ENCODE measurements at regions not wholly inside any gene's neighbourhood (a gene's known extent, or its start where the extent isn't known, plus 50 kb on each side); places are given as distances from the start of the nearest gene placed in this dataset.
A peak's percentile ranks its signal among the peaks of the same experiment; 100 is the strongest.
"Not testable (repeated sequence)": the region's sequence is repeated elsewhere in the genome, so short reads cannot be mapped to it uniquely, and the experiment has no call there.

DNA sequence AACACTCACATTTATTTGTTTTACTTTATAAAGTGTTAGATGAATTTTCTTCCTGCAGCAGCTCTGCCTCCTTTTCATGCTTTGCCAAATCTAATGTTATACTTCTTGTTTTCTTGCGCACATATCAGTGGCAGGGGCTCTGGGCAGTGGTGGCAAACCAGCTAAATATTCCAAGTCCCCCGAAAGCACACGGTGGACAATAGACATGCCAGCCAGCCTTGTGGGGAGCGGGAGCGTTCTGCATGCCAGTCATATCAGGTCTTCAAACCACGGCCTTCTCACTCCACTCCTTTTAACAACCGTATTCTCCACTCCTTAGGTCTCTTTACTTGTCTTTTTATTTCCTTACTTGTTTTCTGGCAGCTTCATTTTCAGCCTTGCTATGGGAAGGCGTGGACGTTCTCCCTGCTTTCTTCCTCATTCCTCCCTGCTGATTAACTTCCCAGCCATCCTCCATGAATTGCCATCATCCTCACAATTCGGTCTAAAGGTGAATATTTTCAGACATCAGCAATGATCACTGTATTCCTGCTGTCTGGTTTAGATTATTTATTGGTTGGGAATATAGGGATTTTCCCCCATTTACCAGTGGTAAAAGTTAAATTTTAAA is 77.1 kb upstream of the WASF3 start:
- ATAC-seq = no peak
- DNase-seq (ENCODE audit: missing footprints) = no peak
- intact Hi-C loops (cut with DNase I) = no loop called here

DNA sequence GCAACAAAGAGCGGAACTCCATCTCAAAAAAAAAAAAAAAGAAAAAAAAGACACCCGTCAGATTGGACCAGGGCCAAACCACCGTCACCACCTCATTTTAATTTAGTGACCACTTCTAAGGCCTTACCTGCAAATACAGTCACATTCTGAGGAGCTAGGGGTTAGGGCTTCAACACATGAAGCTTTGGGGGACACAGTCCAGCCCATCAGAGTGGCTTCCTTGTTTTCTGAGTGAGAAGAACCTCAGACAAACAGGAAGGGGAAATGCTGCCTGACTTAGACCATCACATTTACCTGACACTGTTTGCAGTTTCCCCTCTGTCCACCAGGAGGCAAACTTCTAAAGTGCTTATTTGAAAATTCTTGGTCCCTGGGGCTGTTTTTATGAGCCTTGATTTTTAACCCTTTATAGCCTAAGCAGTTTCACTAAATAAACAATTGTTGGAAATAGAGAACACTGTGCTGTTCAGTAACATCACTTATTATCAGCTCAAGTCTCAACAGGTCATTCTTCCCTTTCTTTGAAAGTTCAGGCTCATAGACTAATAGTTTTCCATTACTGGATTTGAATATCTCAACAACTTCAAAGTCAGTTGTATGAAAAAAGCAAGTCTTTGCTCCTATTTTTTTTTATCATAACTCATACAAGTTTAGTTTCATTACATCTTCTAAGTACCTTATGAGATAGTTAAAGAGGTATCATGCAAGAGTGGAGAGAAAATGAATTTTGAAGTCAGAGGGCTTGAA is 74.9 kb upstream of the WASF3 start:
- DNase-seq (ENCODE audit: missing footprints) (no peak), ATAC-seq (no peak)
- intact Hi-C loops (cut with DNase I) = loop anchor here (2.0 kb wide), 1 partner anchor 216 kb away; no protein-coding TSS in a partner anchor

DNA sequence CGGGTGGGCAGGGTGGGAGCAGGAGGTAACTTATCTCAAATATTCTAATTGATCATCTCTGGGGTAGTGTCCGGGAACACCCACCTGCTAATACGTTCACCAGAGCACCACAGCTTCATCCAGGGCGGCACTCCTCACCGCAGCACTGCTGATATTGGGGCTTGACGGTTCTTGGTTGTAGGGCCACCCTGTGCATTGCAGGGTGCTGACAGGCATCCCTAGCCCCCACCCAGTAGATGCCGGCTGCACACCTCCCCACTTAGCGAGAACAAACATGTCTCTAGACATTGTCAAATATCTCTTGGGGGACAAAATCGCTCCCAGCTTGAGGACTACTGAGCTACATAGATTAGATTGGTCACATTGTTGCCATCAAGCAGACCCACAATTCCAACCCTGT is 73.9 kb upstream of the WASF3 start:
- DNase-seq (ENCODE audit: missing footprints) (no peak), ATAC-seq (no peak)
- intact Hi-C loops (cut with DNase I) = loop anchor here (2.0 kb wide), 1 partner anchor 215 kb away; no protein-coding TSS in a partner anchor

DNA sequence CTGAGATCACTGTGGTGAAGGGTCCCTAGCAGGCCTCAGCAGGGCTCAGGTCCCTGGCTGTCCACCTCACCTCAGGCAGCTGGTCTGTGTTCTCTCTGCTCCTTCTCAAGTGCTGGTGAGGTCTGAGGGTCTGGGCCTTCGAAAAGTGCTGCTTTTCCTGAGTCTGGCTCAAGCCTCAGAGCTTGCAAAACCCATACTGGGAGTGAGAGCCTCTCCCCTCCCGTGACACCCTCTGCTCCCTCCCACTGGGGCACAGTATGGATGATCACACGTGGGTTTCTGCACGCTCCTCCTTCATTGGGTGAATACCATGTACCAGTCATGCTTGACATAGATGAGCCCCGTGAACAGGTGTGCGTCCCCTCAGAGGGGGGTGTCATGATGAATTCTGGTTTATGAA is 73.3 kb upstream of the WASF3 start:
- intact Hi-C loops (cut with DNase I) = no loop called here
- no peak for DNase-seq (ENCODE audit: missing footprints)
- ATAC-seq = no peak

DNA sequence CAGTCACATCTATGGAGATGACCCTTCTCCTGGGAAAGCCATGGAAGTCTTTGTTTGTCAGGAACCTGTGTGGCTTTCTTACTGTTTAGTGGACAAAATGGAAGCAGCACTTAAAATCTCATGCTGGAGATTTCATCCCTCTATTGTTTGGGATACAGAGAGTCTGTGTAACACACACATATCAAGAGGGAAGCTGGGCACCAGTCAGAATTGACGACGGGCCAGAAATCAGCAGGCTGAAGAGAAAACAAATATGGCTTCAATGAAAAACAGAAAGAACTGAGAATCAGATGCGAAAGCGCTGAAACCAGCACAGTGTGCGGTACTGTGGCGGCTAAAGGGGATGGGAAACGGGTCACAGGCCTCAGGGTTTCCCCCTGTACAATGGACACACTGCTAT is 72.2 kb upstream of the WASF3 start:
- DNase-seq (ENCODE audit: missing footprints) (no peak), ATAC-seq (no peak)
- intact Hi-C loops (cut with DNase I) = no loop called here

DNA sequence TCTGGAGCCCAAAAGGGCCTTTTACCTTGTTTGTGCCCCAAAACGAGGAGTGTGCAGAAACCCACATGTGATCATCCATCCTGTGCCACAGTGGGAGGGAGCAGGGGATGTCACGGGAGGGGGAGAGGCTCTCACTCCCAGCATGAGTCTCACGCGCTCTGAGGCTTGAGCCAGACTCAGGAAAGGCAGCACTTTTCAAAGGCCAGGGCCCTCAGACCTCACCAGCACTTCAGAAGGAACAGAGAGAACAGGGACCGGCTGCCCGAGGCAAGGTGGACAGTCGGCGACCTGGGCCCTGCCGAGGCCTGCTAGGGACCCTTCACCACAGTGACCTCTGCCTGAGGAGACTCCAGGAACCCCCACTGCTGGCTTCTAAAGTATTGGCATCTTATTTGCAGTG is 71.7 kb upstream of the WASF3 start:
- DNase-seq (ENCODE audit: missing footprints) = no peak
- ATAC-seq = no peak
- intact Hi-C loops (cut with DNase I) = no loop called here

DNA sequence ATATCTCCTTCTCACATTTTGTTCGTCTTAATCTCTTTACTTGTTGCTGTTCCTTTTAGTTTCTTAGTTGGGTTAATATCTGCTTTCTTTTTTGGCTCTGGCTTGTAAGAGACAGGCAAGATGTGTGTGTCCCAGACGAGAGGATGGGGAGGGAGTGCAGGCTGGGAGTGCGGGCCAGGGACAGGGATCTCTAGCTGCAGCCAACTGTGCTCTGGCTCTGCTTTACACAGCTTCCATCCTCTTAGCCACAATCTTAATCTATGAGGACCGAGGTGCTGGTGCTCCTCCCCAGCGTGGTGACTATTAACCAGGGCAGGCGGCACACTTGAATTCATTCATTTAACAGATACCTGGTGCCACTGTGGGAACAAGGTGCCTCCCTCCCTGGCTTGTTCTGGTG is 70.9 kb upstream of the WASF3 start:
- no peak for DNase-seq (ENCODE audit: missing footprints)
- intact Hi-C loops (cut with DNase I) = no loop called here
- ATAC-seq = peak; percentile 95

DNA sequence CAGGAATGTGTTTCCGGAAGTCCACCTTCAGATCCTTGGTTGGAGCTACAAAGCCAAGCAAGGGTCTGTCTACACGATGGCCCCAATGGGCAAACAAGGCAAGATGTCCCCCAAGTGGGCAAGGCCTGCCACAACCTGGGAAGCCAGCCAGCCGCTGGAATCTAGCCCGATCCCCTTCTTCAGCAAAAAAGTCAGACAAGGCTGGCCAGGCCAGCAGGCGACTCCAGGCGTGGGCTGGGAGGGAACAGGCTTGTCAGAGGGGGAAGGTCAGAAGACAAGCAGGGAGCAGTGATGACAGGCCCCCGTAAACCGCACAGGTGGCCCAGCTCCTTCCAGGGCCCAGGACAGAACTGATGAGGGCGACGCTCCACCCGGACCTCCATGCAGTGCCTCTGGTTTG is 69.7 kb upstream of the WASF3 start:
- intact Hi-C loops (cut with DNase I) = no loop called here
- ATAC-seq = no peak
- DNase-seq (ENCODE audit: missing footprints) = no peak

DNA sequence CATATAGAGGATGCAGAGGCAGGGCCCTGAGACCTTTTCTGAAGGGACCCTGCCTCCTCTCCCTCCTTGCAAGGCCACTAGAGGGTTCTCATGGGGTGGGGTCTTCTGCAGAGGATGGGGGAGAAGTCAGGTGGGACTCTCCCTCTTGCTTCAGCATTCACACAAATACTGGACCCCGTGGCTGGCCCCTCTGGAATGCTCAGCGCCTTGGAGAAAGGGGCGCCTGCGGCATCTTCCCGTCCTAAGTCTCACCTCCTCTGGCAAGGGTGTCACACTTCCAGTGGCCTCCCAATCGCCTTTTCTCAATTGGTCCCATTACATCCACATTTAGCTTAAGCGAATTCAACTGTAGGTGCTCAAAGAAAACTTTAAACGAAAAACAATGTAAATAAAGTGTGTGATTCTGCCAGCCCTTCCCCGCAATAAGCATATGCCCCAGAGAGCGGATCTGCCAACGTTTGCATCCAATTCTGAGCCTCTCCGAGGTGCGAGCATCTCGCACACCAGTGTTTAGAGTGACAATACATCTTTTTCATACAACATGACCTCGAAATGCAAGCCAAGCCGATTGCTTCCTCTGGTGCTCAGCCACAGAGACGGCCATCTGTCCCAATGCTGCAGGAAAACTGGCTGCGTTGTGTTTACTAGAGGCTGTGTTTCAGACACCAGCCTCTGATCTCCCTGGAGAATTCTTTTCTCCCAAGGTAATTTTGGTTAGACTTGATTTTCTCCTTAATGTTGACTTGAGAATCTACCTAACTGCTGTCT is 69.1 kb upstream of the WASF3 start:
- DNase-seq (ENCODE audit: missing footprints) (no peak), ATAC-seq (no peak)
- intact Hi-C loops (cut with DNase I) = no loop called here

DNA sequence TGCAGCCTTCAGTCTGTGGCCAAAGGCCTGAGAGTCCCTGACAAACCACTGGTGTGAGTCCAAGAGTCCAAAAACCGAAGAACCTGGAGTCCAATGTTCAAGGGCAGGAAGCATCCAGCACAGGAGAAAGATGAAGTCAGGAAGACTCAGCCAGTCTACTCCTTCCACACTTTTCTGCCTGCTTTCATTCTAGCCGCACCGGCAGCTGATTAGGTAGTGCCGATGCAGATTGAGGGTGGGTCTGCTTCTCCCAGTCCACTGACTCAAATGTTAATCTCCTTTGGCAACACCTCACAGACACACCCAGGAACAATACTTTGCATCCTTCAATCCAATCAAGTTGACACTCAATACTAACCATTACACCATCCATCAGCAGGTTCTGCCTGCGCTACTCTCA is 65.2 kb upstream of the WASF3 start:
- intact Hi-C loops (cut with DNase I); DNase-seq (ENCODE audit: missing footprints); ATAC-seq: not testable (repeated sequence)

DNA sequence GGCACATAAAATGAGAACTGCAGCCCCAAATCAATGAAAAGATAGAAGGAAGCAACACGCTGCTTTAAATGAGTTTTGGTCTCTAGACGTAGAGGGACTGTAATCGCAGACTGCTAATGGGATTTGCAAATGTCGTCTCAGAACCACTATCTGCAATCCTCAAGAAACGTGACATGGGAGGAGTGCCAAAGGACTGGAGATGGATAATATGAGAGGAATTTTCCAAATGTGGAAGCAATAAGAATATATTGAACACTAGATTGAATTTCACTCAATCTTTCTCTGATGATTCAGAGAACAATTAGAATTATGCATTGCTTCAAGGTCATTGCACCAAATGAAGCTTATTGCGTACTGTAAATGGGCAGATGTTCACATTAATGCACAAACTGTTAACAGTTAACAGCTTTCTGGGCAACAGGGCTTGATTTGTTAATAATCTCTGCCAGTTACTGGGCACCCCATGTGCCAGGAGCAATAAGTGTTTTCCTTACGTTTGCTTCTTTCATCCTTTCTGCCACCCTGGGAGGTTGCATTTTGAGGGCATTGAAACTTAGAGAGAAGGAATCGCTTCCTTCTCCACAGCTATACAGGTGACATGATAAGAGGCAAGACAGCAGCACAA is 62.8 kb upstream of the WASF3 start:
- intact Hi-C loops (cut with DNase I) = no loop called here
- DNase-seq (ENCODE audit: missing footprints) = no peak
- no peak for ATAC-seq

DNA sequence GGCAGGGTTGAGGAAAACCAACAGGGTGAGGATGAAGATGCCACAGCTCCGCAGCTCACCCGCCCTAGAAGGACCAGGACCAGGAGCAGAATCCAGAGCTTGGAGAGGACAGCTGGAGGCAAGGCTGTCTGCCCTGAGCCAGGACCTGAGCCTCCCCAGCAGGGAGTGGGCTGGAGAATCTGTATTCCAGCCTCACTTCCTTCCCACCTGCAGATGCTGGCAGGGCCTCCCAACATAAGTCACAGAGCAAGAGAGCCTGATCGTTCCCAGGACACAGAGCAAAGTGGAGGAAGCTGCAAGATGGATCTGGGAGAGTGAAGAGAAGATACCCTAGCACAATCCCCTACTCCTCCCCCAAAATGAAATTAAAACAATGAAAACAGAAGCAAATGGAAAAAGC is 61.7 kb upstream of the WASF3 start:
- ATAC-seq (no peak), DNase-seq (ENCODE audit: missing footprints) (no peak)
- intact Hi-C loops (cut with DNase I) = loop anchor here (1.0 kb wide), 1 partner anchor 311 kb away; no protein-coding TSS in a partner anchor

DNA sequence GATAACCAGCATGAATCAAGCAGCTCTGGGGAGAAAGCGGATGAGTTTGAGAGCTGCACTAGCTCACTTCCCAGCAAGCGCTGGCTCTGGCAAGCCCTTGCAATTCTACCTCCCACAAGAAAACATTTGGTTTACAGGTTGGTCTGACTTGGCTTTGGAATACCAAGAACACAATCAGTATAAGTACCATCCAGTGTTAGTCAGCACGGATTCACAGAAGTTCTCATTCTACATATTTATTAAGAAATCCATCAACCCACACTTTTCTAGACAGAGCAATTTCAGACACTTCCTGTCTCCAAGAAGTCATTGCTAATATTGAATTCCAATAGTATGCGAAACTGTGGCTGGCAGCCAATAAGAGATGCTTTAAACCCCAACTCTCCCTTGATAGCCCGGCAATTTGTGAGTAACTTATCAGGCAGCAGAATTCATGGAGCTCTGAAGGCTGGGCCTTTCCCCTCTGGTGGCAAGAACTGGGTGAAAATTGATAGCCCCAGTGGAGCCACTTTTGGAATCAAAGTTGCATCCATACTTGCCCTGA is 59.4 kb upstream of the WASF3 start:
- no peak for DNase-seq (ENCODE audit: missing footprints)
- no peak for ATAC-seq
- intact Hi-C loops (cut with DNase I) = no loop called here

DNA sequence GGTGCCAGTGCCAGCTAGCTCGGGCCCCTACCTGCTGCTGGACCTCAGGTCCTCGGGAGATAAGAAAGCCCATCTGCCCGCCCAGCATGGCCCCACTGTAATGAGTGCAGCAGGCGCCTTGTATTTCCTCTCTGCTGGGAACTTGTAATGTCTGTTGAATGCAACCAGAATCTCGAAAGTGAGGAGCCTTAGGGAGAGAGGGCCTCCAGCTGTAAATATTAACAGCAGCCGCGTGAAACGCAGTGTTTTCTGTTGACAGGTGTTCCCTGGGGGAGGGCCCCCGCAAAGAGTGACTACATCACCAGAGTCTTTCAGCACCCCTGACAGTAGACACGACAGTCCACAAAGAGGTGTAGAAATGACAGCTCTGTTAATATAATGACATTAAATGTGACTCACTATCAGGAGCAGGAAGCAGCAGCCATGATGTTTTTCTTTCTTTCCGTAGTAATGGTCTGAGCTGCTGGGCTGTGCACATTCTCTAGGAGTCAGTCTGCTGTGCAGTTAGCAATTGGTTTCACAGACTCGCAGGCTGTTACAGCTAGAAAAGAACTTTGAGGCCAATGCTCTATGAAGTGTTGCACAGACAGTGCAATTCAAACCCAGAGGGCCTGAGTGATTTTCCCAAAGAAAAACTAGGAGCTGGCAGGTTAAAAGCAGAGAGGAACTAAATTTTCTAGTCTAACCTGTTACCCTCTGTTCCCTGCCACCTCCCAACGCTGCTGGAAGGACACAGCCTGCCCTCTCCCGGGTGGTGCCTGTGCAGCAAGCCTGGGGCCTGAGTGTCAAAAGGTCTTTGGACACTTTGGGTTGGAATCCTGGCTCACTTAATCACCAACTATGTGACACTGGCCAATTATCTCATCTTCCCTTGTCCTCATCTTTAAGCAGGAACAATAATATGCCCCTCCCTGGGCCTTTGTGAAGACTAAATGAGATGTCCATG is 58.6 kb upstream of the WASF3 start:
- DNase-seq (ENCODE audit: missing footprints) = no peak
- intact Hi-C loops (cut with DNase I) = no loop called here
- peak; percentile 32 for ATAC-seq

DNA sequence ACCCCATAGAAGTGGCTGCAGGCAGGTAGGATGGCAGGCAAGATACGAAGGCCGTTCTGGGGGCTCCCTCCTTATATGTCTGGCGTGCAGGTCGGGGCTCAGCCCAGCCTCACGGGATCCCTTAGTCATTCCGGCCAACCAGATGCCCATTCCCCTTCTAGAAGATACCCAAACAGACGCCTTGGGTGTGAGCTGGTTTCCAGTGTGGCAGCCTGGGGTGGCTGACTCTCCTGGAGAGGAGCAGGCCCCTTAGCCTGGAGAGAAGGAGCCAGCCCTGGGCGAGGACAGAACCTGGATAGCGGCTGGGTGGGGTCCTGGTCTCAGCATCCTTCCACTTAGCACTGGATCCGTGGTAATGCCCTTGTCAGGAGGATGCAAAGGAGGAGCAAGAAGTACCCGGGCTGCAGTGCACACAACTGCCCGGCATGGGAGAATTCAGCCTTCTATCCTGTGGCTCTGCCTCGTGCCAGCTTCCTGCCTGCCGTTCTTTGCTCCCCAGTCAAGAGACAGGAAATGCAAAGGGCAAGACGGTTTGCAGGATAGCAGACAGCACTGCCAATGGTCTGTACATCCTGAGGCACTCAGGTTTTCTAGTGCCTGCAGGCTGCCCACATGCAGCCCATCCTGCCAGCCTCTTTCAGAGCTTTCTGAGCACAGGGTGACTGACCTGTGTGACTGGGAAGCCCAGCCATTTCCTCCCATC is 56.7 kb upstream of the WASF3 start:
- ATAC-seq (no peak), DNase-seq (ENCODE audit: missing footprints) (no peak)
- intact Hi-C loops (cut with DNase I) = no loop called here

DNA sequence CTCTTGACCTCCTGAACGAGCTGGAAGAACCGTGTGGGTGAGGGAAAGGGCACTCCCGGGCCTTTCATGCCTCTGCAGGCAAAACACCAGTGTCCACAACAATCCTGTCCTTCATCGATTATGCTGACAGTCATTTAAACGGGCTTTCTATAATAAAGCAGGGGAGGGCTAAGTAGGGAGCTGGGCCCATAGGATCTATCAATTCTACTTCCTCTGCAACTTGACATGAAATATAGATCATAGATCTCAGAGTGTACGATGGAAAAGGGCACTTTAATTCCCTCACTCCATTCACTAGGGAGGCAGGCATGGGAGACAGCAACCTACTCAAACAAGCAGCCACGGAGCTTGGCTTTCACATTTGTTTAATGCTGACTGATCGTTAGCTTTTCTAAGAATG is 55.8 kb upstream of the WASF3 start:
- no peak for DNase-seq (ENCODE audit: missing footprints)
- ATAC-seq = no peak
- intact Hi-C loops (cut with DNase I) = no loop called here

DNA sequence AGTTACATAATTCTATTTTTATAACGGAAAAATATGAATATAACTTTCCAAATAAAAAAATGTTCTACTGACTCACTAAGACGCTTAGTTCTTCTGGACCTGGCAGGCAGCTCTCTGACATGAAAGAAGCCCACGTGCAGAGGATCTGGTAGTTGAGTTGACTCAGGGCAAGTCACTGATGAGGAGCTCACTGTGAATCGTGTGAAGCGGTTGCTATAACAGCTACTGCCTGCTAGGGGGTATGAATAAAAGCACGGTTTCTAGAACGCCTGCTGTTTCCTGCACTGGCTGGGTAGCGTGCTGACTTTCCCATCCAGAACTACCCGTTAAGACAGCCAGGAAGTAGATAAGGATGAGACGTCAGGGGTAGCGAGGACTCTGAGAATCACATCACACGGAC is 54.7 kb upstream of the WASF3 start:
- intact Hi-C loops (cut with DNase I) = no loop called here
- peak; percentile 75 for ATAC-seq
- DNase-seq (ENCODE audit: missing footprints) = no peak
